ENCODE measurements at regions not wholly inside any gene's neighbourhood (a gene's known extent, or its start where the extent isn't known, plus 50 kb on each side); places are given as distances from the start of the nearest gene placed in this dataset.

- H3K27me3 Mint-ChIP-seq (ENCODE audit: insufficient read depth, low read depth, poor library complexity) = peaks cover under 1% of the 10 kb centered on the region
- H3K9me3 Mint-ChIP-seq = no peaks in the 10 kb centered on the region; the same call in 2 of the 3 replicates
- Histone ChIP-seq H3K4me2 (no peak overlapping the region), H2AFZ (no peak overlapping the region), H3K27me3 (ENCODE audit: insufficient read depth) (no peaks in the 10 kb centered on the region), H3K36me3 (ENCODE audit: insufficient read depth) (no peaks in the 10 kb centered on the region), H3F3A (replicated peaks; ENCODE audit: low read depth) (no peaks in the 10 kb centered on the region), H4K20me1 (replicated peaks; ENCODE audit: insufficient read depth) (no peaks in the 10 kb centered on the region), H3K4me1 (ENCODE audit: insufficient read depth) (peaks cover 6% of the 10 kb centered on the region; the same call in 1 of the 2 replicates), H3K4me3 (no peak overlapping the region), H3K9me2 (ENCODE audit: insufficient read depth) (peaks cover 30% of the 10 kb centered on the region; the same call in 1 of the 2 replicates), H3K79me2 (replicated peaks; ENCODE audit: insufficient read depth) (no peaks in the 10 kb centered on the region), H3K27ac (ENCODE audit: low read depth) (no peak overlapping the region)
- DNase-seq (ENCODE audit: low spot score) (no peak), ATAC-seq (no peak)
- no peaks in the 10 kb centered on the region for H3K36me3 Mint-ChIP-seq (ENCODE audit: low read depth)
- peaks cover 4% of the 10 kb centered on the region for H3K4me1 Mint-ChIP-seq
- TF ChIP-seq ZNF462 (CRISPR knock-in tag; IDR thresholded peaks at IDR 0.05) (no peak), NANOG (IDR thresholded peaks at IDR 0.05; ENCODE audit: borderline replicate concordance) (no peak), CREB1 (CRISPR knock-in tag; IDR thresholded peaks at IDR 0.05; ENCODE audit: low read depth) (no peak), EZH2phosphoT487 (IDR thresholded peaks at IDR 0.05; ENCODE audit: unreplicated experiment) (no peak), POLR2AphosphoS5 (IDR thresholded peaks at IDR 0.05; ENCODE audit: low read depth) (no peak), CTCF (conservative IDR thresholded peaks at IDR 0.05; ENCODE audit: low read depth in 2 of 2) (no peak)
- no peak overlapping the region for H3K27ac Mint-ChIP-seq
- no peak overlapping the region for H3K4me3 Mint-ChIP-seq
These were observed 199.5 kb downstream of the INHBA start for GRCh38 chr7:41503438-41503837.

Measured in GM23338 (cell line).